Hepatocyte (in vitro differentiated cells): ENCODE measurements at regions not wholly inside any gene's neighbourhood (a gene's known extent, or its start where the extent isn't known, plus 50 kb on each side); places are given as distances from the start of the nearest gene placed in this dataset.

Experiments
- DNase-seq: peaks from one replicate; pipeline ENCODE4 v3.0.0-alpha.2; 2016; ENCODE audit warnings: low spot score
- H2AFZ ChIP-seq: fragments of 200-600 bp; sonication (generic); 2 replicates; pipeline ENCODE4 v1.6.0; 2016; ENCODE audit warnings: antibody characterized with exemption, mild to moderate bottlenecking
- H3K27ac ChIP-seq: fragments of 200-600 bp; sonication (generic); 2 replicates; pipeline ENCODE4 v1.5.1; 2016; ENCODE audit warnings: mild to moderate bottlenecking
- H3K27me3 ChIP-seq: fragments of 200-600 bp; sonication (generic); 2 replicates; pipeline ENCODE4 v1.6.1; 2016
- H3K36me3 ChIP-seq: fragments of 200-600 bp; sonication (generic); replicated peaks from 2 replicates; pipeline ENCODE4 v1.5.1; 2016; ENCODE audit warnings: low read depth; ENCODE audit not compliant: insufficient read depth
- H3K4me1 ChIP-seq: fragments of 200-600 bp; sonication (generic); 2 replicates; pipeline ENCODE4 v1.5.1; 2016; ENCODE audit warnings: mild to moderate bottlenecking, moderate library complexity; ENCODE audit not compliant: insufficient read depth
- H3K4me2 ChIP-seq: fragments of 200-600 bp; sonication (generic); 2 replicates; pipeline ENCODE4 v1.6.0; 2016
- H3K4me3 ChIP-seq: fragments of 200-600 bp; sonication (generic); 2 replicates; pipeline ENCODE4 v1.5.1; 2016; ENCODE audit warnings: mild to moderate bottlenecking
- H3K79me2 ChIP-seq: fragments of 200-600 bp; sonication (generic); 2 replicates; pipeline ENCODE4 v1.6.0; 2017; ENCODE audit warnings: mild to moderate bottlenecking
- H3K9me2 ChIP-seq: fragments of 200-600 bp; sonication (generic); replicated peaks from 2 replicates; pipeline ENCODE4 v1.6.0; 2017; ENCODE audit warnings: mild to moderate bottlenecking; ENCODE audit not compliant: insufficient read depth
- H3K9me3 ChIP-seq: fragments of 200-600 bp; sonication (generic); 2 replicates; pipeline ENCODE4 v1.5.1; 2016; ENCODE audit warnings: low read depth, mild to moderate bottlenecking
- H4K20me1 ChIP-seq: fragments of 200-600 bp; sonication (generic); 2 replicates; pipeline ENCODE4 v1.6.0; 2016; ENCODE audit warnings: mild to moderate bottlenecking; ENCODE audit not compliant: insufficient read depth, poor library complexity, severe bottlenecking
- EZH2 ChIP-seq: fragments of 200-600 bp; sonication (generic); IDR thresholded peaks from 2 replicates; pipeline ENCODE4 v1.6.1; 2016; ENCODE audit warnings: antibody characterized with exemption, mild to moderate bottlenecking, borderline replicate concordance
- EZH2phosphoT487 ChIP-seq: fragments of 200-600 bp; sonication (generic); IDR thresholded peaks from one replicate; pipeline ENCODE4 v1.6.1; 2018; ENCODE audit warnings: antibody characterized with exemption, mild to moderate bottlenecking, low read depth, moderate library complexity; ENCODE audit not compliant: unreplicated experiment, severe bottlenecking
- WGBS: methylation state at CpG from one replicate; pipeline ENCODE4 v1.1.6; 2016; ENCODE audit warnings: low lambda C conversion rate; ENCODE audit errors: missing lambda C conversion rate; 5-methylcytosine and 5-hydroxymethylcytosine counted together
- TF ChIP-seq, protein P1 (sequence below): fragments of 200-600 bp; sonication (generic); IDR thresholded peaks from 2 replicates; pipeline ENCODE4 v1.5.1; 2016; ENCODE audit warnings: antibody characterized with exemption, mild to moderate bottlenecking; ENCODE audit not compliant: poor library complexity

DNA sequence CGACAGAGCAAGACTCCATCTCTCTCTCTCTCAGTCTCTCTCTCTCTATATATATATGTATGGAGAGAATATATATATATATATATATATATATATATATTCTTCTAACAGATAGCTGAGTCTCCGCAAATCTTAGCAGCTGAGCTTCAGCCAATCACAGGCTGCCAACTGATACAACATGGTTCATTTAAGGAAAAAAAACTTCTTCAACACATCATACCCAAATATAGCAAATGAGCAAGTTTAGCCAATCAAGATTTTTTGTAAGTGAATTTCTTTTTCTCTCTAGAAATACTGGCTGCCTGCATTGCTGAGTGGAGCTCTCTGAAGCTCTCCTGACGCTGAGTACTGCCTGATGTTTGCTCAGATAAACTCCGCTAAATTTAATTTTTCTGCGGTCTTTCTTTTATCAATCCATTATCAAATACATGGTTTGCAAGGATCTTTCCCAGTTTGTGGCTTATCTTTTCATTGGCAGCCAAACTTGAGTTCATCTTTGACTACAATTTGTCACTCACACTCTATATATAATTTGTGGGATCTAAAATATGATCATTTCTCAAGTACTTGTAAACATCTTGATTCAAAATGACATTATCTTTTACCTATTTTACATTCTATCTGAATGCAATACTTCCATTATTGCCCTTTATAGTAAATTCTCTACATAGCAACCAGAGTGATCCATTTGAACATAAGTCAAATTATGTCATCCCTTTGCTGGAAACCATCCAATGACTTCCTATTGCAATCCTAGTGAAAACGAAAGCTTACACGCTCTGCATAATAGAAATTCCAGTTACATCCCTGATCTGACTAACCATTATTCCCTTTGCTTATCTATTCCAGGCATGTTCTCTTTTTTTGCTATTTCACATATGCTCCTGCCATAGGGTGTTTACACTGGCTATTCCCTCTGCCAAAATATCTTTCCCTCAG lies 2131.7 kb downstream of the MRPL39 start:
- DNase-seq, result no peak
- H3K4me1 ChIP-seq, result no peaks in the 10 kb centered on the region
- H3K9me3 ChIP-seq, result no peaks in the 10 kb centered on the region
- H3K79me2 ChIP-seq, result no peaks in the 10 kb centered on the region
- 87% methylated on average over 7 of the region's 7 CpGs for WGBS
- TF ChIP-seq EZH2phosphoT487 (no peak), EZH2 (no peak)
- TF ChIP-seq, protein P1, sequence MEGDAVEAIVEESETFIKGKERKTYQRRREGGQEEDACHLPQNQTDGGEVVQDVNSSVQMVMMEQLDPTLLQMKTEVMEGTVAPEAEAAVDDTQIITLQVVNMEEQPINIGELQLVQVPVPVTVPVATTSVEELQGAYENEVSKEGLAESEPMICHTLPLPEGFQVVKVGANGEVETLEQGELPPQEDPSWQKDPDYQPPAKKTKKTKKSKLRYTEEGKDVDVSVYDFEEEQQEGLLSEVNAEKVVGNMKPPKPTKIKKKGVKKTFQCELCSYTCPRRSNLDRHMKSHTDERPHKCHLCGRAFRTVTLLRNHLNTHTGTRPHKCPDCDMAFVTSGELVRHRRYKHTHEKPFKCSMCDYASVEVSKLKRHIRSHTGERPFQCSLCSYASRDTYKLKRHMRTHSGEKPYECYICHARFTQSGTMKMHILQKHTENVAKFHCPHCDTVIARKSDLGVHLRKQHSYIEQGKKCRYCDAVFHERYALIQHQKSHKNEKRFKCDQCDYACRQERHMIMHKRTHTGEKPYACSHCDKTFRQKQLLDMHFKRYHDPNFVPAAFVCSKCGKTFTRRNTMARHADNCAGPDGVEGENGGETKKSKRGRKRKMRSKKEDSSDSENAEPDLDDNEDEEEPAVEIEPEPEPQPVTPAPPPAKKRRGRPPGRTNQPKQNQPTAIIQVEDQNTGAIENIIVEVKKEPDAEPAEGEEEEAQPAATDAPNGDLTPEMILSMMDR, result no peak
- H3K4me3 ChIP-seq, result no peak overlapping the region
- no peaks in the 10 kb centered on the region for H3K36me3 ChIP-seq
- H2AFZ ChIP-seq, result no peak overlapping the region
- no peaks in the 10 kb centered on the region for H3K27me3 ChIP-seq
- H3K4me2 ChIP-seq, result no peak overlapping the region
- no peak overlapping the region for H3K27ac ChIP-seq
- H3K9me2 ChIP-seq, result no peaks in the 10 kb centered on the region
- no peaks in the 10 kb centered on the region for H4K20me1 ChIP-seq

DNA sequence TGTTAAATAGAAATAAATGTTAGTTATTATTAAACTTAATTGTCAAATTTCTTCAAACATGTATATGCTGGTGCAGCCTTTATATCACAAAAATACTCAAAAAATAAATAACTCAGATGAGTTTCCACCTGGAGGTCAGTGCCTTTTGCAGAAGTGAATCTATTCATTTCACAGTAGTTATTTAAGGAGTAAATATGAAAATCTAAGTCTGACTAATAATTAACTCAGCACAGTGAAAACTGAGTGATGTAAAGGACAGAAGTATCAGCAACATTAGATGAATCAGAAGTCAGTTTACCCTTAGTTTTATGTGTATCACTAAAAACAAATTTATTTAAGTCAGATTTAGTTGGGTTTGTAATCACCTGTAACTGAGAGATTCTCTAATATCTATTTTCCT lies 2135.4 kb downstream of the MRPL39 start:
- H4K20me1 ChIP-seq, result no peaks in the 10 kb centered on the region
- H3K27ac ChIP-seq, result no peak overlapping the region
- DNase-seq, result no peak
- H3K4me3 ChIP-seq, result no peak overlapping the region
- no peak overlapping the region for H3K4me2 ChIP-seq
- no peaks in the 10 kb centered on the region for H3K79me2 ChIP-seq
- no peaks in the 10 kb centered on the region for H3K9me3 ChIP-seq
- no peaks in the 10 kb centered on the region for H3K36me3 ChIP-seq
- TF ChIP-seq EZH2 (no peak), EZH2phosphoT487 (no peak)
- TF ChIP-seq, protein P1, result no peak
- H3K27me3 ChIP-seq, result no peaks in the 10 kb centered on the region
- no peaks in the 10 kb centered on the region for H3K9me2 ChIP-seq
- H3K4me1 ChIP-seq, result no peaks in the 10 kb centered on the region
- H2AFZ ChIP-seq, result no peak overlapping the region

DNA sequence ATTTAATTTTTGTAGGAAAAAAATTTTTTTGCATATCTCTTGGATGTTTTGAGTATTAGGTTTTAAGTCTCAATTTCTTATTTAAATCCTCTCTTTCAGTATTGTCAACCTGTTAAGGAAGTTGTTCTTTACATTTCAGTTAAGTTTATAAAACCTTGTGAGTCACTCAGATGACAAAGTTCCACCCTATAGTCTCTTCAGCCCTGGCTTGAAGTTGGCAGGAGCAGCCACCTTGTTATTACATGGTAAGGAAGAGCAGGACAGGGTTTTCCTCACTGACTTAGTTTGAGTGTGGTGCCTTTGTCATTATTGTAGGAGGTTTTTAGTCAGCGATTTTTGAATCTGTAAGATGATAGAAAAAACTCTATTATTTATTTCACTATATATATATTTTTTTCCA lies 2143.9 kb downstream of the MRPL39 start:
- Histone ChIP-seq H3K9me3 (no peaks in the 10 kb centered on the region), H3K4me1 (no peaks in the 10 kb centered on the region), H3K79me2 (no peaks in the 10 kb centered on the region), H4K20me1 (no peaks in the 10 kb centered on the region), H3K27me3 (no peaks in the 10 kb centered on the region), H3K4me2 (no peak overlapping the region), H3K4me3 (no peak overlapping the region), H3K27ac (no peak overlapping the region), H3K9me2 (no peaks in the 10 kb centered on the region), H3K36me3 (no peaks in the 10 kb centered on the region), H2AFZ (no peak overlapping the region)
- TF ChIP-seq EZH2phosphoT487, result no peak
- TF ChIP-seq, protein P1, result no peak
- TF ChIP-seq EZH2, result no peak
- no peak for DNase-seq
- 77% methylated on average over 1 of the region's 1 CpG for WGBS
